ENCODE measurements at regions not wholly inside any gene's neighbourhood (a gene's known extent, or its start where the extent isn't known, plus 50 kb on each side); places are given as distances from the start of the nearest gene placed in this dataset.
"Not testable (repeated sequence)": the region's sequence is repeated elsewhere in the genome, so short reads cannot be mapped to it uniquely, and the experiment has no call there.

DNA sequence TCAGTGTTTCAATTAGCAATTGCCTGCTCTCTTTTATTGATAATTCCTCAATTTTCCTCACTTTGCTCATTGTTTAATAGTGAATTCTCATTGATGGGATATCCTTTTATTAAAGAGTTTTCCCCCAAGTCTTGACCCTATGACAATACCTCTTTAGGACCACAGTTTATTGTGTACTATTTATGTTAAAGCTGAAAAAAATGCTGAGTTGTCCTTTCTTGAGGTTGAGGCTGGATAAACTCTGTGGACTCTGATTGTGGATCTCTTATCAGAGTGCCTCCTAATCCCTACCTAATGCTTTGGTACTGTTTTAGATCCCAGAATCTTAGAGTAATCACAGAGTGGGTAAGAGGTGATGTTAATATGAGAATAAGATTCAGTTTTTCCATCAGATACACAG is 416.3 kb upstream of the GBE1 start:
- DNase-seq (no peak), ATAC-seq (ENCODE audit: low FRiP score in 2 of 2) (no peak)
- Histone ChIP-seq H3K9me3 (no peaks in the 10 kb centered on the region), H3K4me3 (no peak overlapping the region), H3K4me1 (no peaks in the 10 kb centered on the region), H3K36me3 (no peaks in the 10 kb centered on the region), H3K27ac (no peak overlapping the region), H3K27me3 (no peaks in the 10 kb centered on the region)
- no peak for TF ChIP-seq POLR2AphosphoS5 (IDR thresholded peaks at IDR 0.05)
- TF ChIP-seq POLR2A (IDR thresholded peaks at IDR 0.05) = no peak
- TF ChIP-seq, protein P1, sequence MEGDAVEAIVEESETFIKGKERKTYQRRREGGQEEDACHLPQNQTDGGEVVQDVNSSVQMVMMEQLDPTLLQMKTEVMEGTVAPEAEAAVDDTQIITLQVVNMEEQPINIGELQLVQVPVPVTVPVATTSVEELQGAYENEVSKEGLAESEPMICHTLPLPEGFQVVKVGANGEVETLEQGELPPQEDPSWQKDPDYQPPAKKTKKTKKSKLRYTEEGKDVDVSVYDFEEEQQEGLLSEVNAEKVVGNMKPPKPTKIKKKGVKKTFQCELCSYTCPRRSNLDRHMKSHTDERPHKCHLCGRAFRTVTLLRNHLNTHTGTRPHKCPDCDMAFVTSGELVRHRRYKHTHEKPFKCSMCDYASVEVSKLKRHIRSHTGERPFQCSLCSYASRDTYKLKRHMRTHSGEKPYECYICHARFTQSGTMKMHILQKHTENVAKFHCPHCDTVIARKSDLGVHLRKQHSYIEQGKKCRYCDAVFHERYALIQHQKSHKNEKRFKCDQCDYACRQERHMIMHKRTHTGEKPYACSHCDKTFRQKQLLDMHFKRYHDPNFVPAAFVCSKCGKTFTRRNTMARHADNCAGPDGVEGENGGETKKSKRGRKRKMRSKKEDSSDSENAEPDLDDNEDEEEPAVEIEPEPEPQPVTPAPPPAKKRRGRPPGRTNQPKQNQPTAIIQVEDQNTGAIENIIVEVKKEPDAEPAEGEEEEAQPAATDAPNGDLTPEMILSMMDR (IDR thresholded peaks at IDR 0.05) = no peak
- no peak for TF ChIP-seq EP300 (IDR thresholded peaks at IDR 0.05)

DNA sequence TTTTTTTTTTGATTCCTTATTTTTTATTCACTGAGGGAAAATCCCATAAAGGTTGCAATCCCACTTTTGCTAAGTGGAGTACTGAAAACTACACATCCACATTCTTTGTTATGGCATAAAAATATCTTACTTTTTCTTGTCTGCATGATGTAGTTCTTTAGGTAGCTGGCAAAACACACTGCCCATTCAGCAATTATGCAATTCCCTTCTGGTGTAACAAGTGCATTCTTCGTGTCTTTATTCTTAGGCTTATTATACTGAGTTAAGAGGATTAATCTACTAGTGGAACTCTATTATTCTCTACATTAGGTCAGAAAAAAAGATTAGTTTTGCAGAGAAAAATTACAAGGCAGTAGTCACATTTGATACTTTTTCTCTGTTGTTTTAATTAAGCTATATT is 403.8 kb upstream of the GBE1 start:
- Histone ChIP-seq H3K4me3 (no peak overlapping the region), H3K36me3 (no peaks in the 10 kb centered on the region), H3K9me3 (no peaks in the 10 kb centered on the region), H3K27ac (no peak overlapping the region), H3K27me3 (no peaks in the 10 kb centered on the region), H3K4me1 (no peaks in the 10 kb centered on the region)
- 67 to 81% methylated on average over 1 of the region's 1 CpG for WGBS, 2 donors
- DNase-seq = no peak
- ATAC-seq (ENCODE audit: low FRiP score in 2 of 2) = no peak
- TF ChIP-seq, protein P1 (IDR thresholded peaks at IDR 0.05) = no peak
- TF ChIP-seq POLR2A (IDR thresholded peaks at IDR 0.05) (no peak), EP300 (IDR thresholded peaks at IDR 0.05) (no peak), POLR2AphosphoS5 (IDR thresholded peaks at IDR 0.05) (no peak)

DNA sequence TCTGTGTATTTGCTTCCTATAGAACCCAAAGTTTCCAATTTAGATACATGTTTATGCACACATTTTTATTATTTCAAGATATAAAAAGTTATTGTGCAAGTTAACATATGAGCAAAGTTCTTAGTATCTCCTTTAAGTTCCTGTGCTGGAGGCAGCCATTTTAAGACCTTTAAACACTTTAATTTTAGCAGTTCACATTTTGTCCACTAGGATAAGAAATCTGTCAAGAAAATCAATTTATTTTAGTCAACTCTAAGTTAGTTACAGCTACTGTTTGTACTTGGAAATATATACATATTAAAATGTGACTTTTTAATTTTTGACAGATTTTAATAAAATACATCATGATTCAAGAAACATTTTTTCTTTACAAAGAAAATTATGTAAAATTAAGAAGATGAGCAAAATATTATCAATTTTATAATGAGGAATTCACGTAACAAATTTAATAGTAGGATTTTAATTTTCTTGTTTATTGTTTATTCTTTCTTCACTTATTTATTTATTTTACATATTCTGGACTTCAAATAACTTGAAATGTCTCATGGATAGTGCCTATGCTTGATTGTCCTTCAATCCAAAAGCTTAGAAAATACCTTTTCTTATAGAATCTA is 402.6 kb upstream of the GBE1 start:
- H3K4me3 ChIP-seq = no peak overlapping the region
- H3K27me3 ChIP-seq = no peaks in the 10 kb centered on the region
- H3K9me3 ChIP-seq = no peaks in the 10 kb centered on the region
- H3K36me3 ChIP-seq = no peaks in the 10 kb centered on the region
- no peak for TF ChIP-seq POLR2A (IDR thresholded peaks at IDR 0.05)
- 83 to 92% methylated on average over 1 of the region's 1 CpG for WGBS, 2 donors
- H3K4me1 ChIP-seq = no peaks in the 10 kb centered on the region
- no peak for DNase-seq
- H3K27ac ChIP-seq = no peak overlapping the region
- ATAC-seq (ENCODE audit: low FRiP score in 2 of 2) = no peak

DNA sequence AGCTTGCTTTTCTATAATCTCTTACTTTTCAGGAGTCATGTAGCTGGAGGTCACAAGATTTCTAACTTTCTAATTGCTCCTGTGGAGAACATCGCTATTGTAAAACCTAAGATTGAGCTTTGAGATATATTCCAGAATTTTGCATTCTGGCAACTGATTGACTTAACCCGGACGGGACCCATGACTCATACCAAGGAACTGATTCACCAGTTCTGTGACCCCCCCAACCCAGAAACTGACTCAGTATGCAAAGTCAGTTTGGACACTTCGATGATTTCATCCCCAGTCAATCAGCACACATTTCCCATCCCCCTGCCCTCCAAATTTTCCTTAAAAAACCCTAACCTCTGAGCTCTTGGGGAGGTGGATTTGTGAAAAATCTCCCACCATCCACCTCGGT is 396.5 kb upstream of the GBE1 start:
- Histone ChIP-seq H3K4me3 (no peak overlapping the region), H3K36me3 (no peaks in the 10 kb centered on the region), H3K27me3 (no peaks in the 10 kb centered on the region), H3K27ac (no peak overlapping the region), H3K9me3 (no peaks in the 10 kb centered on the region), H3K4me1 (no peaks in the 10 kb centered on the region)
- TF ChIP-seq POLR2A (IDR thresholded peaks at IDR 0.05) (no peak), POLR2AphosphoS5 (IDR thresholded peaks at IDR 0.05) (no peak), EP300 (IDR thresholded peaks at IDR 0.05) (no peak)
- TF ChIP-seq, protein P1 (IDR thresholded peaks at IDR 0.05) = no peak
- ATAC-seq (ENCODE audit: low FRiP score in 2 of 2) (no peak), DNase-seq (no peak)
- 82 to 91% methylated on average over 5 of the region's 5 CpGs for WGBS, 2 donors

DNA sequence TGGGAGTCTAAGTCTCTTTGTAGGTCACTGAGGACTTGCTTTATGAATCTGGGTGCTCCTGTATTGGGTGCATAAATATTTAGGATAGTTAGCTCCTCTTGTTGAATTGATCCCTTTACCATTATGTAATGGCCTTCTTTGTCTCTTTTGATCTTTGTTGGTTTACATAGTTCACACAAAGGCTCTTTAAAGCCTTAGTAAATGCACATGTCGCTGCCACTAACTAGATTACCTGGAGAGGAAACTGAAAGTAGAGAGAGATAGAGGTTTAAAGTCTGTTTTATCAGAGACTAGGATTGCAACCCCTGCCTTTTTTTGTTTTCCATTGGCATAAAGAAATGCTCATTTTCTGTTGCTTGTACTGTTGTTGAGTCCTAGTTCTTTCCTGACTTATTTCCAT is 392.4 kb upstream of the GBE1 start:
- not testable (repeated sequence) for DNase-seq
- 47 to 58% methylated on average over 1 of the region's 1 CpG for WGBS, 2 donors

DNA sequence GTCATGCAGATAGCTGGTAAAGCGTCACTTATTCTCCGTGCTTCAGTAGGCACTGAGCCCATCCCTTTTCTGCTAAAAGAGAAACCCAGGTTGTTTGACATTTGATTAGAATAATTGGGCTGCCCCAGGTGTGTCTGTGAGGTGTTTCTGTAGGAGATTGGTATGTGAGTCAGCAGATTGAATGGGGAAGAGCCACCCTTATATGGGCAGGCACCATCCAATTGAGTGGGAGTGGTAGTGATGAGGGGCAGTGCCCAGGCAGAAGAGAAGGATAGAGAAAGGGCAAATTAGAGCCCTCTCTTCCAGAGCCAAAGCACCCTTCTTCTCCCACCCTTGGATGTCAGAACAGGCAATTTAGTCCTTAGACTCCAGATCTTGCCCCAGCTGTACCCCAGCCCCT is 384.3 kb upstream of the GBE1 start:
- 86% methylated on average over 2 of the region's 2 CpGs for WGBS, 2 donors
- H3K9me3 ChIP-seq = no peaks in the 10 kb centered on the region
- no peaks in the 10 kb centered on the region for H3K4me1 ChIP-seq
- H3K27me3 ChIP-seq = no peaks in the 10 kb centered on the region
- H3K4me3 ChIP-seq = no peak overlapping the region
- no peak overlapping the region for H3K27ac ChIP-seq
- DNase-seq = no peak
- ATAC-seq (ENCODE audit: low FRiP score in 2 of 2) = no peak
- TF ChIP-seq EP300 (IDR thresholded peaks at IDR 0.05) (no peak), POLR2A (IDR thresholded peaks at IDR 0.05) (no peak), POLR2AphosphoS5 (IDR thresholded peaks at IDR 0.05) (no peak)
- TF ChIP-seq, protein P1 (IDR thresholded peaks at IDR 0.05) = no peak
- H3K36me3 ChIP-seq = no peaks in the 10 kb centered on the region

More for the DNA sequence above, 392.4 kb upstream of the GBE1 start:
- not testable (repeated sequence) for H3K27ac ChIP-seq; H3K27me3 ChIP-seq; H3K36me3 ChIP-seq; H3K4me3 ChIP-seq; ATAC-seq (ENCODE audit: low FRiP score in 2 of 2); H3K9me3 ChIP-seq; H3K4me1 ChIP-seq

All from upper lobe of left lung (tissue), 6 donors.